PFSK-1 (cell line): ENCODE measurements at regions not wholly inside any gene's neighbourhood (a gene's known extent, or its start where the extent isn't known, plus 50 kb on each side); places are given as distances from the start of the nearest gene placed in this dataset.

Source experiments
- FOXP2 ChIP-seq: optimal IDR thresholded peaks from 2 replicates; pipeline ENCODE3; 2011; ENCODE audit warnings: borderline replicate concordance, control low read depth, inconsistent platforms; ENCODE audit not compliant: insufficient read depth; ENCODE audit errors: extremely low read length, extremely low read depth
- POLR2AphosphoS5 ChIP-seq: IDR thresholded peaks from 2 replicates; pipeline ENCODE4 v1.6.1; 2012; ENCODE audit warnings: low read depth, mild to moderate bottlenecking, control low read depth, low read length, moderate library complexity
- REST ChIP-seq, 2 experiments: IDR thresholded peaks; 2 replicates each; pipeline versions ENCODE4 v1.6.1 to v1.8.0; 2011 to 2012; ENCODE audit warnings: low read depth in 2 of 2, low read length in 2 of 2, control low read depth in 1 of 2, inconsistent platforms in 1 of 2, mild to moderate bottlenecking in 1 of 2, moderate library complexity in 1 of 2; ENCODE audit not compliant: insufficient read depth in 1 of 2
- SIN3A ChIP-seq: IDR thresholded peaks from 2 replicates; pipeline ENCODE4 v1.6.1; 2012; ENCODE audit warnings: mild to moderate bottlenecking, low read length, moderate library complexity, borderline replicate concordance; ENCODE audit not compliant: insufficient read depth
- TAF1 ChIP-seq: IDR thresholded peaks from 2 replicates; pipeline ENCODE4 v1.6.1; 2012; ENCODE audit warnings: low read length, control low read depth, borderline replicate concordance; ENCODE audit not compliant: insufficient read depth

- TF ChIP-seq SIN3A (no peak), POLR2AphosphoS5 (no peak), TAF1 (no peak), FOXP2 (no peak), REST (IDR thresholded peaks at IDR 0.05; ENCODE audit: insufficient read depth in 1 of 2, low read depth in 2 of 2, low read length in 2 of 2) (no peak)
Observed at GRCh38 chr3:168824107-168824506, 728.4 kb upstream of the GOLIM4 start.

- TF ChIP-seq SIN3A: no peak
Observed at GRCh38 chr3:168823466-168823865, 727.7 kb upstream of the GOLIM4 start.

- TF ChIP-seq FOXP2 (no peak), TAF1 (no peak), SIN3A (no peak), REST (IDR thresholded peaks at IDR 0.05; ENCODE audit: insufficient read depth in 1 of 2, low read depth in 2 of 2, low read length in 2 of 2) (no peak), POLR2AphosphoS5 (no peak)
Observed at GRCh38 chr3:168820810-168821415, 725.2 kb upstream of the GOLIM4 start.

- no peak for TF ChIP-seq REST (IDR thresholded peaks at IDR 0.05; ENCODE audit: insufficient read depth in 1 of 2, low read depth in 2 of 2, low read length in 2 of 2)
- TF ChIP-seq POLR2AphosphoS5: no peak
- no peak for TF ChIP-seq FOXP2
- TF ChIP-seq SIN3A: no peak
- TF ChIP-seq TAF1: no peak
Observed at GRCh38 chr3:168817177-168817576, 721.5 kb upstream of the GOLIM4 start.

GRCh38 chr3:168815946-168816345 is 720.2 kb upstream of the GOLIM4 start:
- TF ChIP-seq POLR2AphosphoS5 (no peak), FOXP2 (no peak), REST (IDR thresholded peaks at IDR 0.05; ENCODE audit: insufficient read depth in 1 of 2, low read depth in 2 of 2, low read length in 2 of 2) (no peak), TAF1 (no peak), SIN3A (no peak)

GRCh38 chr3:168813225-168813802 is 717.6 kb upstream of the GOLIM4 start:
- TF ChIP-seq POLR2AphosphoS5 (no peak), SIN3A (no peak), TAF1 (no peak), REST (IDR thresholded peaks at IDR 0.05; ENCODE audit: insufficient read depth in 1 of 2, low read depth in 2 of 2, low read length in 2 of 2) (no peak), FOXP2 (no peak)
